HG03066 (cell line): ENCODE measurements at regions not wholly inside any gene's neighbourhood (a gene's known extent, or its start where the extent isn't known, plus 50 kb on each side); places are given as distances from the start of the nearest gene placed in this dataset.

Source experiments
- ATAC-seq: cut with Tn5 transposase; IDR thresholded peaks from one replicate; pipeline ENCODE4 v1.9.1; 2021; ENCODE audit warnings: low read depth; ENCODE audit not compliant: unreplicated experiment

GRCh38 chr2:66048667-66049066 is 386.3 kb upstream of the MEIS1 start:
- ATAC-seq = no peak

- ATAC-seq = no peak
These were observed 392.8 kb upstream of the MEIS1 start for GRCh38 chr2:66041902-66042657.

- ATAC-seq = no peak
These were observed 398.0 kb upstream of the MEIS1 start for GRCh38 chr2:66036948-66037347.

GRCh38 chr2:66034467-66034866 is 400.5 kb upstream of the MEIS1 start:
- no peak for ATAC-seq

- no peak for ATAC-seq
These were observed 402.6 kb upstream of the MEIS1 start for GRCh38 chr2:66032226-66032775.

GRCh38 chr2:66031236-66031635 is 403.7 kb upstream of the MEIS1 start:
- ATAC-seq = no peak

- no peak for ATAC-seq
These were observed 404.4 kb upstream of the MEIS1 start for GRCh38 chr2:66030553-66030952.

- ATAC-seq = no peak
These were observed 410.5 kb upstream of the MEIS1 start for GRCh38 chr2:66024391-66024790.

- no peak for ATAC-seq
These were observed 413.6 kb upstream of the MEIS1 start for GRCh38 chr2:66021296-66021695.

GRCh38 chr2:66017763-66018162 is 417.2 kb upstream of the MEIS1 start:
- no peak for ATAC-seq

- no peak for ATAC-seq
These were observed 420.5 kb upstream of the MEIS1 start for GRCh38 chr2:66014450-66014849.

GRCh38 chr2:66013456-66013855 is 421.5 kb upstream of the MEIS1 start:
- ATAC-seq = no peak

GRCh38 chr2:66003931-66004330 is 431.0 kb upstream of the MEIS1 start:
- no peak for ATAC-seq

GRCh38 chr2:66001538-66001937 is 433.4 kb upstream of the MEIS1 start:
- ATAC-seq = no peak

- ATAC-seq = no peak
These were observed 434.0 kb upstream of the MEIS1 start for GRCh38 chr2:66000901-66001300.

GRCh38 chr2:65999796-66000195 is 435.1 kb upstream of the MEIS1 start:
- ATAC-seq = no peak

GRCh38 chr2:65999103-65999502 is 435.8 kb upstream of the MEIS1 start:
- ATAC-seq = no peak

GRCh38 chr2:65997961-65998360 is 437.0 kb upstream of the MEIS1 start:
- ATAC-seq = no peak

- no peak for ATAC-seq
These were observed 442.7 kb upstream of the MEIS1 start for GRCh38 chr2:65992198-65992554.

GRCh38 chr2:65991381-65992197 is 443.3 kb upstream of the MEIS1 start:
- no peak for ATAC-seq

- no peak for ATAC-seq
These were observed 448.9 kb upstream of the MEIS1 start for GRCh38 chr2:65985986-65986385.

- no peak for ATAC-seq
These were observed 454.4 kb upstream of the MEIS1 start for GRCh38 chr2:65980531-65980930.
